ENCODE measurements at regions not wholly inside any gene's neighbourhood (a gene's known extent, or its start where the extent isn't known, plus 50 kb on each side); places are given as distances from the start of the nearest gene placed in this dataset.

GRCh38 chr18:44227501-44227900 is 453.2 kb upstream of the SETBP1 start:
- no peak for DNase-seq (ENCODE audit: low spot score)

- peak; percentile 86 for DNase-seq (ENCODE audit: low spot score)
These were observed 451.0 kb upstream of the SETBP1 start for GRCh38 chr18:44229693-44230108.

- no peak for DNase-seq (ENCODE audit: low spot score)
These were observed 448.8 kb upstream of the SETBP1 start for GRCh38 chr18:44231936-44232335.

- no peak for DNase-seq (ENCODE audit: low spot score)
These were observed 448.2 kb upstream of the SETBP1 start for GRCh38 chr18:44232500-44232899.

- DNase-seq (ENCODE audit: low spot score) = no peak
These were observed 442.2 kb upstream of the SETBP1 start for GRCh38 chr18:44238454-44238853.

- no peak for DNase-seq (ENCODE audit: low spot score)
These were observed 441.8 kb upstream of the SETBP1 start for GRCh38 chr18:44238911-44239310.

GRCh38 chr18:44241020-44241419 is 439.7 kb upstream of the SETBP1 start:
- no peak for DNase-seq (ENCODE audit: low spot score)

- DNase-seq (ENCODE audit: low spot score) = no peak
These were observed 435.7 kb upstream of the SETBP1 start for GRCh38 chr18:44245019-44245418.

- DNase-seq (ENCODE audit: low spot score) = no peak
These were observed 434.7 kb upstream of the SETBP1 start for GRCh38 chr18:44246001-44246400.

GRCh38 chr18:44258086-44258485 is 422.6 kb upstream of the SETBP1 start:
- no peak for DNase-seq (ENCODE audit: low spot score)

GRCh38 chr18:44258576-44258975 is 422.1 kb upstream of the SETBP1 start:
- no peak for DNase-seq (ENCODE audit: low spot score)

- no peak for DNase-seq (ENCODE audit: low spot score)
These were observed 421.1 kb upstream of the SETBP1 start for GRCh38 chr18:44259610-44260009.

- no peak for DNase-seq (ENCODE audit: low spot score)
These were observed 415.3 kb upstream of the SETBP1 start for GRCh38 chr18:44265437-44265836.

- no peak for DNase-seq (ENCODE audit: low spot score)
These were observed 407.4 kb upstream of the SETBP1 start for GRCh38 chr18:44273298-44273697.

GRCh38 chr18:44280479-44280878 is 400.2 kb upstream of the SETBP1 start:
- no peak for DNase-seq (ENCODE audit: low spot score)

GRCh38 chr18:44286049-44286448 is 394.6 kb upstream of the SETBP1 start:
- no peak for DNase-seq (ENCODE audit: low spot score)

GRCh38 chr18:44290366-44290977 is 390.2 kb upstream of the SETBP1 start:
- DNase-seq (ENCODE audit: low spot score) = no peak

- no peak for DNase-seq (ENCODE audit: low spot score)
These were observed 382.1 kb upstream of the SETBP1 start for GRCh38 chr18:44298566-44298965.

- no peak for DNase-seq (ENCODE audit: low spot score)
These were observed 371.5 kb upstream of the SETBP1 start for GRCh38 chr18:44309185-44309584.

- no peak for DNase-seq (ENCODE audit: low spot score)
These were observed 359.8 kb upstream of the SETBP1 start for GRCh38 chr18:44320619-44321460.

GRCh38 chr18:44321868-44322590 is 358.7 kb upstream of the SETBP1 start:
- DNase-seq (ENCODE audit: low spot score) = no peak

- no peak for DNase-seq (ENCODE audit: low spot score)
These were observed 357.6 kb upstream of the SETBP1 start for GRCh38 chr18:44323125-44323524.

GRCh38 chr18:44324361-44324760 is 356.3 kb upstream of the SETBP1 start:
- DNase-seq (ENCODE audit: low spot score) = no peak

Data from ureter (tissue), 1 donor.